IMR-90 (cell line): ENCODE measurements at regions not wholly inside any gene's neighbourhood (a gene's known extent, or its start where the extent isn't known, plus 50 kb on each side); places are given as distances from the start of the nearest gene placed in this dataset.

ENCODE experiments used
- ATAC-seq: fragments of 200-7000 bp; cut with Tn5 transposase; 2 replicates; pipeline ENCODE4 v1.9.1; 2020; ENCODE audit warnings: low read depth, mild to moderate bottlenecking, moderate library complexity
- BruUV-seq: library from RNA; stranded (reverse); fragments of 400-500 nt; replicated peaks from 2 replicates; lab custom pipeline; 2021; lab: Mats Ljungman, UMichigan
- CTCF ChIA-PET: fragments of 300-600 bp; formaldehyde crosslinking; extraction: SDS; loops from one replicate; lab custom pipeline; 2021; ENCODE audit warnings: antibody characterized with exemption; lab: Yijun Ruan, JAX
- POLR2A ChIA-PET: fragments of 300-600 bp; sonication (Branson Sonifier 250); formaldehyde crosslinking; loops from one replicate; lab custom pipeline; 2022; ENCODE audit warnings: antibody characterized with exemption; ENCODE audit not compliant: unreplicated experiment; lab: Charles Lee
- DNase-seq: peaks from one replicate; pipeline ENCODE4 v3.0.0; 2013
- H2AFZ ChIP-seq: replicated peaks from 2 replicates; pipeline ENCODE3; 2013; ENCODE audit warnings: low read length, mild to moderate bottlenecking; ENCODE audit not compliant: poor library complexity
- H2AK5ac ChIP-seq: 2 replicates; pipeline ENCODE4 v1.6.1; 2013; ENCODE audit warnings: low read depth, low read length, inconsistent platforms
- H2AK9ac ChIP-seq: replicated peaks from 2 replicates; pipeline ENCODE3; 2013; ENCODE audit warnings: mild to moderate bottlenecking, low read depth, low read length, moderate library complexity; ENCODE audit not compliant: poor library complexity
- H2BK120ac ChIP-seq: 2 replicates; pipeline ENCODE4 v1.6.1; 2013; ENCODE audit warnings: low read depth, low read length, inconsistent platforms
- H2BK15ac ChIP-seq: 3 replicates; pipeline ENCODE4 v1.6.1; 2013; ENCODE audit warnings: low read depth, low read length, inconsistent platforms
- H2BK20ac ChIP-seq: 2 replicates; pipeline ENCODE4 v1.6.1; 2013; ENCODE audit warnings: low read depth, mild to moderate bottlenecking, inconsistent platforms, low read length, moderate library complexity
- H2BK5ac ChIP-seq: 2 replicates; pipeline ENCODE4 v1.6.1; 2013; ENCODE audit warnings: mild to moderate bottlenecking, low read depth, low read length, inconsistent platforms; ENCODE audit not compliant: poor library complexity, severe bottlenecking
- H3K14ac ChIP-seq: replicated peaks from 2 replicates; pipeline ENCODE4 v1.6.1; 2013; ENCODE audit warnings: low read depth, low read length, inconsistent platforms
- H3K18ac ChIP-seq: 2 replicates; pipeline ENCODE4 v1.6.1; 2013; ENCODE audit warnings: low read depth, low read length, control low read depth
- H3K23ac ChIP-seq: 2 replicates; pipeline ENCODE4 v1.6.1; 2013; ENCODE audit warnings: low read depth, low read length, inconsistent platforms
- H3K27ac ChIP-seq: 2 replicates; pipeline ENCODE4 v1.5.1; 2013; ENCODE audit warnings: mild to moderate bottlenecking, control low read depth, low read length; ENCODE audit not compliant: insufficient read depth
- H3K27me3 ChIP-seq: 2 replicates; pipeline ENCODE4 v1.6.1; 2013; ENCODE audit warnings: low read length; ENCODE audit not compliant: control insufficient read depth, insufficient read depth
- H3K36me3 ChIP-seq: 2 replicates; pipeline ENCODE4 v1.6.1; 2013; ENCODE audit warnings: low read length, mixed read lengths; ENCODE audit not compliant: control insufficient read depth, insufficient read depth
- H3K4ac ChIP-seq: 2 replicates; pipeline ENCODE4 v1.6.1; 2013; ENCODE audit warnings: low read depth, low read length, inconsistent platforms
- H3K4me1 ChIP-seq: 2 replicates; pipeline ENCODE4 v1.6.1; 2013; ENCODE audit warnings: low read length, mixed read lengths; ENCODE audit not compliant: control insufficient read depth, insufficient read depth
- H3K4me2 ChIP-seq: 2 replicates; pipeline ENCODE4 v1.6.1; 2013; ENCODE audit warnings: low read depth, mild to moderate bottlenecking, control low read depth, low read length, moderate library complexity
- H3K4me3 ChIP-seq: 2 replicates; pipeline ENCODE4 v1.5.1; 2013; ENCODE audit warnings: low read depth, mild to moderate bottlenecking, control low read depth, low read length, moderate library complexity; ENCODE audit not compliant: insufficient read depth
- H3K56ac ChIP-seq: 2 replicates; pipeline ENCODE4 v1.6.1; 2013; ENCODE audit warnings: low read length, inconsistent platforms; ENCODE audit not compliant: insufficient read depth; ENCODE audit errors: extremely low read depth
- H3K79me1 ChIP-seq, 2 experiments: 2 replicates each; pipeline ENCODE4 v1.6.1; 2013; ENCODE audit warnings: low read length in 2 of 2, inconsistent platforms in 1 of 2, low read depth in 1 of 2
- H3K9ac ChIP-seq: 2 replicates; pipeline ENCODE4 v1.6.1; 2013; ENCODE audit warnings: low read depth, low read length, control low read depth
- H3K9me1 ChIP-seq: 2 replicates; pipeline ENCODE4 v1.6.1; 2013; ENCODE audit warnings: low read length, inconsistent platforms; ENCODE audit not compliant: insufficient read depth
- H3K9me3 ChIP-seq: 2 replicates; pipeline ENCODE4 v1.6.1; 2013; ENCODE audit warnings: low read length; ENCODE audit not compliant: control insufficient read depth, insufficient read depth
- H4K20me1 ChIP-seq: 2 replicates; pipeline ENCODE4 v1.6.1; 2013; ENCODE audit warnings: low read length, inconsistent platforms; ENCODE audit not compliant: insufficient read depth
- H4K5ac ChIP-seq: 2 replicates; pipeline ENCODE4 v1.6.1; 2013; ENCODE audit warnings: mild to moderate bottlenecking, low read depth, low read length, control low read depth
- H4K8ac ChIP-seq, 2 experiments: 2 replicates each; pipeline ENCODE4 v1.6.1; 2013; ENCODE audit warnings: low read depth in 2 of 2, low read length in 2 of 2, control low read depth in 1 of 2, inconsistent platforms in 1 of 2
- H4K91ac ChIP-seq: 2 replicates; pipeline ENCODE4 v1.6.1; 2013; ENCODE audit warnings: low read depth, low read length, inconsistent platforms; ENCODE audit not compliant: insufficient read depth
- MXI1 ChIP-seq: IDR thresholded peaks from 2 replicates; pipeline ENCODE4 v1.6.1; 2012; ENCODE audit warnings: low read depth, mild to moderate bottlenecking, low read length, moderate library complexity, borderline replicate concordance
- dilution Hi-C: fragments of 300-500 bp; cut with HindIII; formaldehyde crosslinking; loops from one replicate; pipeline ENCODE4 v1.14.3; 2018; ENCODE audit warnings: low sequenced_read_pairs; ENCODE audit not compliant: unreplicated experiment
- in situ Hi-C: fragments of 300-500 bp; cut with MboI; formaldehyde crosslinking; loops from 3 replicates; pipeline ENCODE4 v1.14.3; 2019; ENCODE audit warnings: low sequenced_read_pairs, inconsistent platforms, mixed read lengths
- intact Hi-C: fragments of 100-400 bp; cut with micrococcal nuclease; formaldehyde crosslinking; loops from 2 replicates; pipeline ENCODE4 v1.10.0; 2022
- TF ChIP-seq, protein P1 (sequence below): fragments of 150-350 bp; IDR thresholded peaks from 2 replicates; pipeline ENCODE4 v1.6.1; 2016; ENCODE audit warnings: low read depth, mild to moderate bottlenecking, low read length, moderate library complexity, borderline replicate concordance

DNA sequence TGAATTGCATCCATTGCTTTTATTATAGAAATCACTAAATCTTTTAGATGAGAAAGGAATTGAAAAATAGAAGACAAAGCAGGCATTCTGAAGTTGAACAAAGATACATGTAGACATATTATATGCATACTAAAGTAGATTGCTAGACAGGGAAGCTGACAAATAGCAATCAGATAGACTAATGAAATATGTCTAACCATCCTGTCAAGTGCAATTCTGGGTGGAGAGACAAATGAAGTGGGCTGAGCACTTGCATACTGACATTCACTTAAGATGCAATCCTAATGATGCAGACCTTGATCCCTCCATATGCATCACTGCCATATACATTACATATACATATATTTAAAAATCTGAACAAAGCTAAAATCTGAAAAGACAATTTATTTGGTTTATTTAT lies 1130.0 kb upstream of the CDH6 start:
- H3K27ac ChIP-seq: no peak overlapping the region
- intact Hi-C loops (no loop called here), in situ Hi-C loops (no loop called here), dilution Hi-C loops (no loop called here)
- no peak for TF ChIP-seq MXI1
- TF ChIP-seq, protein P1, sequence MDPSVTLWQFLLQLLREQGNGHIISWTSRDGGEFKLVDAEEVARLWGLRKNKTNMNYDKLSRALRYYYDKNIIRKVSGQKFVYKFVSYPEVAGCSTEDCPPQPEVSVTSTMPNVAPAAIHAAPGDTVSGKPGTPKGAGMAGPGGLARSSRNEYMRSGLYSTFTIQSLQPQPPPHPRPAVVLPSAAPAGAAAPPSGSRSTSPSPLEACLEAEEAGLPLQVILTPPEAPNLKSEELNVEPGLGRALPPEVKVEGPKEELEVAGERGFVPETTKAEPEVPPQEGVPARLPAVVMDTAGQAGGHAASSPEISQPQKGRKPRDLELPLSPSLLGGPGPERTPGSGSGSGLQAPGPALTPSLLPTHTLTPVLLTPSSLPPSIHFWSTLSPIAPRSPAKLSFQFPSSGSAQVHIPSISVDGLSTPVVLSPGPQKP: no peak
- no peaks in the 10 kb centered on the region for H3K36me3 ChIP-seq
- H4K5ac ChIP-seq: no peak overlapping the region
- H3K9me3 ChIP-seq: no peaks in the 10 kb centered on the region
- no peak overlapping the region for H4K91ac ChIP-seq
- no peak overlapping the region for H3K56ac ChIP-seq
- DNase-seq (no peak), ATAC-seq (no peak)
- no peak overlapping the region for H3K23ac ChIP-seq
- H4K20me1 ChIP-seq: no peaks in the 10 kb centered on the region
- no peak overlapping the region for H4K8ac ChIP-seq
- no peak overlapping the region for H2BK120ac ChIP-seq
- H2BK20ac ChIP-seq: no peak overlapping the region
- no peak overlapping the region for H3K4me3 ChIP-seq
- H3K4me1 ChIP-seq: no peaks in the 10 kb centered on the region
- H3K27me3 ChIP-seq: no peaks in the 10 kb centered on the region
- BruUV-seq: no TSS peak
- H2AK9ac ChIP-seq: no peak overlapping the region
- H3K18ac ChIP-seq: no peak overlapping the region
- no peak overlapping the region for H3K4me2 ChIP-seq
- CTCF ChIA-PET: no interaction called here
- H2AK5ac ChIP-seq: no peak overlapping the region
- H2BK15ac ChIP-seq: no peak overlapping the region
- H3K9me1 ChIP-seq: no peaks in the 10 kb centered on the region
- H3K14ac ChIP-seq: no peak overlapping the region
- H2AFZ ChIP-seq: no peak overlapping the region
- no peak overlapping the region for H2BK5ac ChIP-seq
- no peak overlapping the region for H3K4ac ChIP-seq
- POLR2A ChIA-PET: no interaction called here
- no peak overlapping the region for H3K9ac ChIP-seq
- H3K79me1 ChIP-seq: no peaks in the 10 kb centered on the region
